ENCODE measurements at regions not wholly inside any gene's neighbourhood (a gene's known extent, or its start where the extent isn't known, plus 50 kb on each side); places are given as distances from the start of the nearest gene placed in this dataset.

DNA sequence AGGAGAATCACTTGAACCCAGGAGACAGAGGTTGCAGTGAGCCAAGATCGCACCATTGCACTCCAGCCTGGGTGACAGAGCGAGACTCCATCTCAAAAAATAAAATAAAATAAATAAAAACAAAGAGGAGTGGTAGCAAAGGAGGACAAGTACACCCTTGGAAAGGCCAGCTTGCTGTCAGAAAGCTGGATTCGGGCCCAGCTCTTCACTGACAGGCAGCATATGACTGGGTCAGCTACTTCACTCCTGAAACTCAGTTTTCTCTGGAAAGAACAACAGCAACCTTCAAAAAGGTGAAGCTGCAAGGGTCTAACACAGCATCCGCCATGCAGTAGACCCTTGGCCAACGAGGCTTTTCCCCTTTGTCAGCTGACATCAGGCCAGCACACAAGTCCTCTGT is 156.0 kb upstream of the TIAM1 start:
- peak; percentile 79 for DNase-seq (ENCODE audit: low spot score)

DNA sequence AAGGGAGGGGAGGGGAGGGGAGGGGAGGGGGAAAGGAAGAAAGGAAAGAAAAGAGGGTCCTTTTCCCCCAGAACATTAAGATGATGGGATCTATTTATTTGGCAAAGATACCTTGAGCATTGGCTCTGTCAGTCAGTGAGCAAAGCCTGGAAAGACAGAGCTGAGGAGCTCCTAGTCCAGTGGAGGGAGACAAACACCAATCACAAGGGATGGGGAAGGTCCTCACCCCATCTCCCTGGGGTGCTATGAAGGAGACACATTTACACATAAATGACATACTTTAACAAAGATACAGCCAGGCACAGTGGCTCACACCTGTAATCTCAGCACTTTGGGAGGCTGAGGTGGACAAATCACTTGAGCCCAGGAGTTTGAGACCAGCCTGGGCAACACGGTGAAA is 154.9 kb upstream of the TIAM1 start:
- no peak for DNase-seq (ENCODE audit: low spot score)

DNA sequence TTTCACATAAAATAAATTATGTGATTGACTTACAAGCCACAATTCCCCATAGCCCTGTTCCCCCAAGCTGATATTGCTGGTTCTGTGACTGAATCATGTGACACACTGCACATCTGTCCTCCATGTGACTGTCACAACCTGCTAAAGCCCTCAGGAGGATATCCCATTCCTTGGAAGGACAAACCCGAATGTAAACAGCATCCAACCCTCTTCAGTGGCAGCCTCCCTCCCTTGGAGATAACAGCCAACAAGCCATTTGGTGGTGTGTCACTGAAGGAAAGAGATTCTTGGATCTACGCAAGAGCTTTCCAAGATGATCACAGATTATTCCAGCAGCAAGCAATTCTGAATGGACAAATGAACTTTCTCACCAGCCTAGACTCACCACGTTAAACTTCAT is 153.9 kb upstream of the TIAM1 start:
- DNase-seq (ENCODE audit: low spot score) = no peak

DNA sequence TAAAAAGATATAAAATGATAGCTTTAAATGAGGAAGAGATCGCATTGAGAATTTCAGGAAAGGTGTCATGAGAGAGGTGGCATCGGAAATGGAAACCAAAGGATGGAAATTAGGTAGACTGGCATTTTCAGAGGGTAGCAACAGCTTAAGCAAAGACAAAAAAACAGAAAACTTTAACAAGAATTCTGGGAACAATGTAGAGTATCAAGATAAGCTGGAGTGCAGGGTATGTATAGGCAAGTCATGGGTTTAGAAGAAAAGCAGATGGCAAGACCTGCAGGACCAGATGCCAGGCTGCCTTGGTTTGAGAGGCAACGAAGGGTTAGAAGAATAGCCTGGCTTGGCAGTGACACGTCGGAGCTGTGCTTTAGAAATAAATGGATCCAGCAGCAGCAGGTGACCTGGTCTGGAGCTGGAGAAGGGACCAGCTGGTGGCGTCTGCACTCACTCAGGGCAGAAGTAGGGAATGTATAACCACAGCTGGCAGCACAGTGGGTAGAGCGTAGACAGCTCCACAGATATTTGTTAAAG is 149.4 kb upstream of the TIAM1 start:
- DNase-seq (ENCODE audit: low spot score) = peak; percentile 79

GRCh38 chr21:31491617-31492016 is 147.6 kb upstream of the TIAM1 start:
- no peak for DNase-seq (ENCODE audit: low spot score)

GRCh38 chr21:31490443-31490842 is 146.4 kb upstream of the TIAM1 start:
- no peak for DNase-seq (ENCODE audit: low spot score)

GRCh38 chr21:31489726-31490125 is 145.7 kb upstream of the TIAM1 start:
- DNase-seq (ENCODE audit: low spot score) = no peak

DNA sequence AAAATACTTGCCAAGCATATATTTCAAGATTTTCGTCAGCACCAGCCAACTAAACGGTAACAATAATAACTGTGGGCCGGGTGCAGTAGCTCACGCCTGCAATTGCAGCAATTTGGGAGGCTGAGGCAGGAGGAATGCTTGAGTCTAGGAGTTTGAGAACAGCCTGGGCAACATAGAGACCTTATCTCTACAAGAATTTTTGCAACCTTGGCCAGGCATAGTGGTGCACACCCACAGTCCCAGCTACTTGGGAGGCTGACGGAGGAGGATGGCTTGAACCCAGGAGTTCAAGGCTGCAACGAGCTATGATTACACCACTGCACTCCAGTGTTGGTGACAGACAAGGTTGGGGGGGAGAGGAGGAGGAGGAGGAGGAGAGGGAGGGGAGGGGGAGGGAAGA is 145.0 kb upstream of the TIAM1 start:
- DNase-seq (ENCODE audit: low spot score) = no peak

DNA sequence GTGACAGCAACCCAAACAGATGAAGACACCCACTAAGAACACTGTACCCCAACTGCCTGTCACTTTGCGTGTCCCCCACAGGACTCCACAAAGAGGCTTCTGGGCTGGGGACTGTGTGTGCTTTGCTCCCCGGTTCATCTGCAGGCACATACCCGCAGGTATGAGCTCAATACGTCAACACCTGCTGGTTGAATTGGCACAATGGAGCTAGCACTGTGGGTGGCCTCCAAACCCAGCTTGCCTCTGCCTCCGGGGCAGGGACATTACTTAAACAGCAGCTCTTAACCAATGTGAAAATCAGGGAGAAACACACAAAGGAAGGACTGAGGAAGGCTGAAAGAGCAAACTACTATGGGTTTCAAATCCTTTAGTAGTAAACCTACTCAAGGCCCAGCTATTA is 140.2 kb upstream of the TIAM1 start:
- DNase-seq (ENCODE audit: low spot score) = peak; percentile 83

GRCh38 chr21:31483146-31483545 is 139.1 kb upstream of the TIAM1 start:
- DNase-seq (ENCODE audit: low spot score) = no peak

DNA sequence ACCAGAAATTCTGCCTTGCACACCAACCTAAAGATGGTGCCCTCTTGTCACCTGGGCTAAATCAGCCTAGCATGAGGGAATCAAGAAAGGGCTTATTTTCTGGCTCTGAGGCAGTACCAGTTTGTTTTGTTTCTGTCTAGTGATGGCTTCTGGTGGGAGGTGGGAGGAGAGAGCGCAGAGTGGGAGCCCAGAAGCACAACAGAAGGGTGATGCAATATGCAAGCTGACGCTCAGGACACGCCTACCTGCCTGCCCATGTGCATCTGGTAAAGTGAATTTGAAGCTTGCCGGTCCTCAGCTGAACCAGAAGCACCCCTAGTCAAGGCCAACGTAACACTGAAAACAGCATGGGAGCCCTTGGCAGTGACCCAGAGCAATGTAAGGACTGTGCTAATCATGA is 138.4 kb upstream of the TIAM1 start:
- no peak for DNase-seq (ENCODE audit: low spot score)

GRCh38 chr21:31480228-31480627 is 136.2 kb upstream of the TIAM1 start:
- DNase-seq (ENCODE audit: low spot score) = no peak

GRCh38 chr21:31479714-31480113 is 135.7 kb upstream of the TIAM1 start:
- no peak for DNase-seq (ENCODE audit: low spot score)

GRCh38 chr21:31479222-31479621 is 135.2 kb upstream of the TIAM1 start:
- no peak for DNase-seq (ENCODE audit: low spot score)

DNA sequence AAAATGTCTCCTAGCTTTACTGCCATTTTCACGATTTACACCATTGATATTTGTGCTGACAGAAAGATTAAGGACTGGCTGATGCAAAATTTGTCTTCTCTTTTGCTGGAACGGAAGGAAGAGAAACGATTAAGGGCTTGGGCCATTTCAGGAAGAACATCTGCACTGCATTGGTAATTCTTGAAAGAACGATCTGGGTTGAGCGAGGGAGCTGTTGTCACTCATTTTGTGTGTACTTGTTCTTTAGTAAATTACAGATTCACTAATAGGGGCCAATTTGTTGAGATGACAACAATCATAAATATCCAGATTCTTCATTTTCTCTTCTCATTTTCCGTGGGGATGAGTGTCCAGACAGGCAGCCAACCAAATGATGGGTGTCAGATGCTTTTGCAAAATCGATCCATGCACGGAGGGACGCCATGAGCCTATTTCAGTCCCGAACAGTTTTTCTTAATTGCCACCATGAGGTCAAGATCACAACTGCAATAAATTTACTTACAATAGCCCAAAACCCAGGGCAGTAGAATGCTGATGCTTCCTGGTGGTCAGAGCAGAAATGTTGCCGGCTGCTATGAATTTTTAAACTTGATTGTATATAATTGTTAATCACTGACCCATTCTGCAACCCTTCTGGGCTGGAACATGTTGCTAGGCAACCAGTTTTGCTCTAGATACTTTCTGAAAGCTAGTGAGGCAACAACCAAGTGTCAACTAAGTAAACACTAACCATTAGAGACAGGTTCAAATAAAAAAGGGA is 132.4 kb upstream of the TIAM1 start:
- DNase-seq (ENCODE audit: low spot score) = peak; percentile 71

GRCh38 chr21:31475223-31475622 is 131.2 kb upstream of the TIAM1 start:
- DNase-seq (ENCODE audit: low spot score) = no peak

GRCh38 chr21:31473685-31474345 is 129.8 kb upstream of the TIAM1 start:
- no peak for DNase-seq (ENCODE audit: low spot score)

- no peak for DNase-seq (ENCODE audit: low spot score)
Measured at GRCh38 chr21:31471865-31472264, 127.8 kb upstream of the TIAM1 start.

GRCh38 chr21:31470896-31471694 is 127.0 kb upstream of the TIAM1 start:
- DNase-seq (ENCODE audit: low spot score) = peak; percentile 74

DNA sequence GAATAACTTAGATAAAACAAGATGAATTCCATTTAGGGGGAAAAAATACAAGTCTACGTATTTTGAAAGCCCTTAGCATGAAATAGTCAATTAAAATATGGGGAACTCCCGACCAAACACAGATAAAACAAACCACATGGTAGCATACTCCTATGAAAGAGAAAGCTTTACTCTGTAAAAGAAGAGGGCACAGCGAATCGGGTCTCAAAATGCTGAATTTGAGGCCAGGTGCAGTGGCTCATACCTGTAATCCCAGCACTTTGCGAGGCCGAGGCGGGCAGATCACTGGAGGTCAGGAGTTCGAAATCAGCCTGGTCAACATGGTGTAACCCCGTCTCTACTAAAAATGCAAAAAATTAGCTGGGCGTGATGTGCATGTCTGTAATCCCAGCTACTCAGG is 116.9 kb upstream of the TIAM1 start:
- DNase-seq (ENCODE audit: low spot score) = no peak

DNA sequence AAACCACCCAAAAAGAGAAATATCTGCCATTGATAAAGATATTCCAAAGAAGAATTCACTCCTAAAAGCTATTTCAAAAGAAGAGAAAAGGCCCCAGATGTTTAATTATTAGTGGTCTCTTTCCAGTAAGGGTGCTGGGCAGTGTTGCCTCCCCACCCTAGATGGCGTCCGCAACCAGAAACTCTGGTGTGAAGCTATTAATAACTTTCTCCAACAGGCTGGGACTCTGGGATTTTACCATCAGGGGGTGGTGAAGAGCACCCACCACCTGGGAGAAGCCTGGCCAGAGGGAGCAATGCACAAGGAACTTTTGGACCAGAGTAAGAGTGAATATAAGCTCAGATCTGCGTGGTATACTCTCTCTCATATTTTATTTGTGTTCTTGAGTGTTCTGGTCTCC is 115.4 kb upstream of the TIAM1 start:
- no peak for DNase-seq (ENCODE audit: low spot score)

GRCh38 chr21:31457675-31458074 is 113.6 kb upstream of the TIAM1 start:
- DNase-seq (ENCODE audit: low spot score) = no peak

- DNase-seq (ENCODE audit: low spot score) = peak; percentile 94
Measured at GRCh38 chr21:31456201-31456600, 112.1 kb upstream of the TIAM1 start.
